ENCODE measurements at regions not wholly inside any gene's neighbourhood (a gene's known extent, or its start where the extent isn't known, plus 50 kb on each side); places are given as distances from the start of the nearest gene placed in this dataset.

GRCh38 chr20:11604339-11604738, 313.4 kb upstream of the BTBD3 start:
- Histone ChIP-seq H3F3A (ENCODE audit: insufficient read depth, low read length) (no peaks in the 10 kb centered on the region), H3K36me3 (replicated peaks; ENCODE audit: insufficient read depth, low read length) (no peaks in the 10 kb centered on the region), H4K20me1 (ENCODE audit: insufficient read depth, low read length) (no peaks in the 10 kb centered on the region), H3K27me3 (replicated peaks; ENCODE audit: insufficient read depth, low read length) (no peaks in the 10 kb centered on the region), H3K79me2 (ENCODE audit: low read length) (no peaks in the 10 kb centered on the region), H3K27ac (ENCODE audit: low read length) (no peak overlapping the region), H3K4me3 (ENCODE audit: low read length) (no peak overlapping the region), H3K4me1 (ENCODE audit: low read length) (no peaks in the 10 kb centered on the region), H3K4me2 (ENCODE audit: low read depth, low read length) (no peak overlapping the region), H2AFZ (ENCODE audit: low read length) (no peak overlapping the region), H3K9ac (ENCODE audit: low read length) (no peak overlapping the region), H3K9me2 (replicated peaks; ENCODE audit: insufficient read depth, low read length) (no peaks in the 10 kb centered on the region), H3K9me3 (replicated peaks; ENCODE audit: insufficient read depth, low read length) (no peaks in the 10 kb centered on the region)
- no peak for TF ChIP-seq CTCF (IDR thresholded peaks at IDR 0.05; ENCODE audit: low read length)
- no peak for TF ChIP-seq EZH2 (optimal IDR thresholded peaks at IDR 0.05; ENCODE audit: low read depth, low read length)
- TF ChIP-seq EZH2phosphoT487 (IDR thresholded peaks at IDR 0.05; ENCODE audit: low read length) = no peak
- DNase-seq = no peak

- no peaks in the 10 kb centered on the region for H3K79me2 ChIP-seq (ENCODE audit: low read length)
- no peaks in the 10 kb centered on the region for H3K4me1 ChIP-seq (ENCODE audit: low read length)
- no peak for TF ChIP-seq EZH2phosphoT487 (IDR thresholded peaks at IDR 0.05; ENCODE audit: low read length)
- no peak for TF ChIP-seq CTCF (IDR thresholded peaks at IDR 0.05; ENCODE audit: low read length)
- no peak for TF ChIP-seq EZH2 (optimal IDR thresholded peaks at IDR 0.05; ENCODE audit: low read depth, low read length)
- H3F3A ChIP-seq (ENCODE audit: insufficient read depth, low read length) = no peaks in the 10 kb centered on the region
- H3K9me2 ChIP-seq (replicated peaks; ENCODE audit: insufficient read depth, low read length) = no peaks in the 10 kb centered on the region
- no peak overlapping the region for H3K9ac ChIP-seq (ENCODE audit: low read length)
- no peaks in the 10 kb centered on the region for H3K9me3 ChIP-seq (replicated peaks; ENCODE audit: insufficient read depth, low read length)
- H4K20me1 ChIP-seq (ENCODE audit: insufficient read depth, low read length) = no peaks in the 10 kb centered on the region
- no peaks in the 10 kb centered on the region for H3K36me3 ChIP-seq (replicated peaks; ENCODE audit: insufficient read depth, low read length)
- no peak overlapping the region for H3K4me2 ChIP-seq (ENCODE audit: low read depth, low read length)
- DNase-seq = no peak
- H3K27ac ChIP-seq (ENCODE audit: low read length) = no peak overlapping the region
- H3K27me3 ChIP-seq (replicated peaks; ENCODE audit: insufficient read depth, low read length) = no peaks in the 10 kb centered on the region
- no peak overlapping the region for H3K4me3 ChIP-seq (ENCODE audit: low read length)
- H2AFZ ChIP-seq (ENCODE audit: low read length) = no peak overlapping the region
Measured at GRCh38 chr20:11607047-11607446, 310.6 kb upstream of the BTBD3 start.

GRCh38 chr20:11608736-11609135, 309.0 kb upstream of the BTBD3 start:
- Histone ChIP-seq H3K4me3 (ENCODE audit: low read length) (no peak overlapping the region), H2AFZ (ENCODE audit: low read length) (no peak overlapping the region), H3F3A (ENCODE audit: insufficient read depth, low read length) (no peaks in the 10 kb centered on the region), H3K27ac (ENCODE audit: low read length) (no peak overlapping the region), H3K79me2 (ENCODE audit: low read length) (no peaks in the 10 kb centered on the region), H3K4me1 (ENCODE audit: low read length) (no peaks in the 10 kb centered on the region), H3K9ac (ENCODE audit: low read length) (no peak overlapping the region), H3K27me3 (replicated peaks; ENCODE audit: insufficient read depth, low read length) (no peaks in the 10 kb centered on the region), H3K9me3 (replicated peaks; ENCODE audit: insufficient read depth, low read length) (no peaks in the 10 kb centered on the region), H3K36me3 (replicated peaks; ENCODE audit: insufficient read depth, low read length) (no peaks in the 10 kb centered on the region), H3K9me2 (replicated peaks; ENCODE audit: insufficient read depth, low read length) (no peaks in the 10 kb centered on the region), H3K4me2 (ENCODE audit: low read depth, low read length) (no peak overlapping the region), H4K20me1 (ENCODE audit: insufficient read depth, low read length) (no peaks in the 10 kb centered on the region)
- TF ChIP-seq EZH2 (optimal IDR thresholded peaks at IDR 0.05; ENCODE audit: low read depth, low read length) (no peak), CTCF (IDR thresholded peaks at IDR 0.05; ENCODE audit: low read length) (no peak), EZH2phosphoT487 (IDR thresholded peaks at IDR 0.05; ENCODE audit: low read length) (no peak)
- DNase-seq = no peak
